Neuronal stem cell (in vitro differentiated cells): ENCODE measurements at regions not wholly inside any gene's neighbourhood (a gene's known extent, or its start where the extent isn't known, plus 50 kb on each side); places are given as distances from the start of the nearest gene placed in this dataset.
A peak's percentile ranks its signal among the peaks of the same experiment; 100 is the strongest.

Experiments
- DNase-seq: peaks from one replicate; pipeline ENCODE4 v3.0.0-alpha.2; 2013; ENCODE audit warnings: low spot score
- H2AFZ ChIP-seq: one replicate; pipeline ENCODE4 v1.6.1; 2013; ENCODE audit warnings: mild to moderate bottlenecking, low read length, inconsistent platforms
- H2AK5ac ChIP-seq: 2 replicates; pipeline ENCODE4 v1.6.1; 2013; ENCODE audit warnings: low read depth, mild to moderate bottlenecking, inconsistent platforms, low read length, moderate library complexity, mixed read lengths
- H2BK120ac ChIP-seq: 2 replicates; pipeline ENCODE4 v1.6.1; 2013; ENCODE audit warnings: low read depth, mild to moderate bottlenecking, inconsistent platforms, low read length, moderate library complexity, mixed read lengths
- H2BK12ac ChIP-seq: one replicate; pipeline ENCODE4 v1.6.1; 2013; ENCODE audit warnings: low read length, inconsistent platforms
- H2BK15ac ChIP-seq: 2 replicates; pipeline ENCODE4 v1.6.1; 2013; ENCODE audit warnings: mild to moderate bottlenecking, low read length, inconsistent platforms, mixed read lengths
- H2BK5ac ChIP-seq: one replicate; pipeline ENCODE4 v1.6.1; 2013; ENCODE audit warnings: inconsistent platforms, mild to moderate bottlenecking, low read length, moderate library complexity
- H3K14ac ChIP-seq: one replicate; pipeline ENCODE4 v1.6.1; 2013; ENCODE audit warnings: low read length, inconsistent platforms
- H3K18ac ChIP-seq: 2 replicates; pipeline ENCODE4 v1.6.1; 2013; ENCODE audit warnings: low read length, inconsistent platforms
- H3K23ac ChIP-seq: 2 replicates; pipeline ENCODE4 v1.6.1; 2013; ENCODE audit warnings: low read depth, mild to moderate bottlenecking, mixed read lengths, low read length, inconsistent platforms; ENCODE audit not compliant: poor library complexity
- H3K27ac ChIP-seq: replicated peaks from 3 replicates; pipeline ENCODE4 v1.5.1; 2013; ENCODE audit warnings: low read length, inconsistent platforms
- H3K27me3 ChIP-seq, 3 experiments: 2 replicates each; pipeline ENCODE4 v1.6.1; 2013; ENCODE audit warnings: low read length in 3 of 3, mild to moderate bottlenecking in 2 of 3, inconsistent platforms in 1 of 3, low read depth in 1 of 3, mixed read lengths in 1 of 3, moderate library complexity in 1 of 3; ENCODE audit not compliant: control insufficient read depth in 3 of 3, insufficient read depth in 3 of 3
- H3K36me3 ChIP-seq, 2 donors: replicated peaks in 1 of 2; 2 replicates each; pipeline ENCODE4 v1.6.1; 2013; ENCODE audit warnings: low read length in 2 of 2; ENCODE audit not compliant: control insufficient read depth in 2 of 2, insufficient read depth in 2 of 2
- H3K4ac ChIP-seq: 2 replicates; pipeline ENCODE4 v1.6.1; 2013; ENCODE audit warnings: inconsistent platforms, mild to moderate bottlenecking, low read length, moderate library complexity
- H3K4me1 ChIP-seq, 2 donors: 1 replicate in 1 of 2; 2 replicates in 1 of 2; pipeline ENCODE4 v1.6.1; 2013; ENCODE audit warnings: low read length in 2 of 2, low read depth in 1 of 2; ENCODE audit not compliant: control insufficient read depth in 2 of 2, insufficient read depth in 1 of 2
- H3K4me2 ChIP-seq: one replicate; pipeline ENCODE4 v1.6.1; 2013; ENCODE audit warnings: mild to moderate bottlenecking, low read length, inconsistent platforms; ENCODE audit not compliant: insufficient read depth, poor library complexity, severe bottlenecking
- H3K4me3 ChIP-seq, 2 donors: 2 replicates each; pipeline ENCODE4 v1.5.1; 2013; ENCODE audit warnings: low read length in 2 of 2, mild to moderate bottlenecking in 2 of 2, inconsistent platforms in 1 of 2, moderate library complexity in 1 of 2
- H3K79me1 ChIP-seq: one replicate; pipeline ENCODE4 v1.6.1; 2013; ENCODE audit warnings: low read depth, mild to moderate bottlenecking, inconsistent platforms, low read length, moderate library complexity
- H3K9ac ChIP-seq: one replicate; pipeline ENCODE4 v1.6.1; 2013; ENCODE audit warnings: mild to moderate bottlenecking, low read depth, low read length, inconsistent platforms; ENCODE audit not compliant: poor library complexity
- H3K9me3 ChIP-seq, 2 donors: replicated peaks in 1 of 2; 2 replicates each; pipeline versions ENCODE3 to v1.6.1; 2013; ENCODE audit warnings: low read length in 2 of 2, mild to moderate bottlenecking in 2 of 2, inconsistent platforms in 1 of 2, low read depth in 1 of 2, mixed read lengths in 1 of 2, moderate library complexity in 1 of 2; ENCODE audit not compliant: control insufficient read depth in 2 of 2, insufficient read depth in 1 of 2
- H4K8ac ChIP-seq: one replicate; pipeline ENCODE4 v1.6.1; 2013; ENCODE audit warnings: low read depth, mild to moderate bottlenecking, inconsistent platforms, low read length, moderate library complexity
- H4K91ac ChIP-seq: one replicate; pipeline ENCODE4 v1.6.1; 2013; ENCODE audit warnings: low read length, low read depth, mild to moderate bottlenecking, inconsistent platforms; ENCODE audit not compliant: poor library complexity
- WGBS, 2 donors: extraction: QIAGEN DNeasy Blood & Tissue Kit; methylation state at CpG; one replicate each; pipeline ENCODE4 v1.1.7; 2013; ENCODE audit warnings: missing lambda C conversion rate in 2 of 2, mixed read lengths in 1 of 2; ENCODE audit not compliant: insufficient read length in 2 of 2, insufficient replicate concordance in 1 of 2; ENCODE audit errors: extremely low coverage in 2 of 2; 5-methylcytosine and 5-hydroxymethylcytosine counted together

- no peak overlapping the region for H3K4ac ChIP-seq
- no peaks in the 10 kb centered on the region for H3K36me3 ChIP-seq
- no peak overlapping the region for H3K23ac ChIP-seq
- no peak overlapping the region for H2BK12ac ChIP-seq
- no peak overlapping the region for H3K4me3 ChIP-seq
- H2AFZ ChIP-seq, result no peak overlapping the region
- DNase-seq, result no peak
- peak overlapping the region; percentile 69 for H3K18ac ChIP-seq
- no peak overlapping the region for H2AK5ac ChIP-seq
- H2BK15ac ChIP-seq, result no peak overlapping the region
- H3K9ac ChIP-seq, result no peak overlapping the region
- no peak overlapping the region for H3K4me2 ChIP-seq
- H3K4me1 ChIP-seq, result peaks cover 0 to 4% of the 10 kb centered on the region in 2 donors
- peaks cover 0 to 4% of the 10 kb centered on the region in 2 donors for H3K9me3 ChIP-seq
- no peak overlapping the region for H2BK5ac ChIP-seq
- H3K79me1 ChIP-seq, result no peaks in the 10 kb centered on the region
- no peak overlapping the region for H4K91ac ChIP-seq
- no peak overlapping the region for H4K8ac ChIP-seq
- no peak overlapping the region for H2BK120ac ChIP-seq
- WGBS, 2 donors, result no CpG with 5 or more reads among the region's 6 CpGs
- peaks cover 0 to 2% (median 0%) of the 10 kb centered on the region in 3 experiments for H3K27me3 ChIP-seq
- H3K14ac ChIP-seq, result no peak overlapping the region
- no peak overlapping the region for H3K27ac ChIP-seq
These were observed 232.8 kb downstream of the MAN2A1 start for GRCh38 chr5:109922381-109922995.

GRCh38 chr5:109923205-109923604, 233.5 kb downstream of the MAN2A1 start:
- Histone ChIP-seq H2AFZ (no peak overlapping the region), H3K4me2 (no peak overlapping the region), H3K4me1 (peaks cover 0 to 4% of the 10 kb centered on the region in 2 donors), H3K9me3 (peaks cover 0 to 4% of the 10 kb centered on the region in 2 donors), H3K4me3 (no peak overlapping the region), H3K79me1 (no peaks in the 10 kb centered on the region), H3K36me3 (no peaks in the 10 kb centered on the region), H4K8ac (no peak overlapping the region), H2BK15ac (no peak overlapping the region), H3K27ac (no peak overlapping the region), H3K9ac (no peak overlapping the region), H2BK5ac (no peak overlapping the region), H2BK12ac (no peak overlapping the region), H2AK5ac (no peak overlapping the region), H3K18ac (no peak overlapping the region), H3K14ac (no peak overlapping the region), H2BK120ac (no peak overlapping the region), H3K4ac (no peak overlapping the region), H3K23ac (no peak overlapping the region), H4K91ac (no peak overlapping the region), H3K27me3 (peaks cover 0 to 2% (median 0%) of the 10 kb centered on the region in 3 experiments)
- no CpG with 5 or more reads among the region's 1 CpG for WGBS, 2 donors
- no peak for DNase-seq

GRCh38 chr5:109924237-109925107, 234.7 kb downstream of the MAN2A1 start:
- DNase-seq, result no peak
- no peak overlapping the region for H3K27ac ChIP-seq

GRCh38 chr5:109927639-109928038, 237.9 kb downstream of the MAN2A1 start:
- no peak for DNase-seq
- Histone ChIP-seq H3K9me3 (peaks cover 0 to 4% of the 10 kb centered on the region in 2 donors), H3K4me1 (peaks cover 0 to 2% of the 10 kb centered on the region in 2 donors), H3K14ac (no peak overlapping the region), H2BK120ac (no peak overlapping the region), H3K79me1 (no peaks in the 10 kb centered on the region), H3K27me3 (peaks cover 0 to 2% (median 0%) of the 10 kb centered on the region in 3 experiments), H2BK15ac (no peak overlapping the region), H2AFZ (no peak overlapping the region), H4K8ac (no peak overlapping the region), H3K4ac (no peak overlapping the region), H3K18ac (no peak overlapping the region), H4K91ac (no peak overlapping the region), H3K4me3 (no peak overlapping the region), H2BK5ac (no peak overlapping the region), H3K9ac (no peak overlapping the region), H2BK12ac (no peak overlapping the region), H3K27ac (no peak overlapping the region), H3K23ac (no peak overlapping the region), H3K4me2 (no peak overlapping the region), H3K36me3 (no peaks in the 10 kb centered on the region), H2AK5ac (no peak overlapping the region)
- no CpG with 5 or more reads among the region's 3 CpGs for WGBS, 2 donors

More at GRCh38 chr5:109924237-109925107, 234.7 kb downstream of the MAN2A1 start:
- no peak overlapping the region for H3K4me3 ChIP-seq
- H3K9me3 ChIP-seq, result peaks cover 0 to 4% of the 10 kb centered on the region in 2 donors
- no peak overlapping the region for H3K23ac ChIP-seq
- H3K4me1 ChIP-seq, result peaks cover 0 to 4% of the 10 kb centered on the region in 2 donors
- H4K8ac ChIP-seq, result no peak overlapping the region
- no peak overlapping the region for H2BK15ac ChIP-seq
- H3K27me3 ChIP-seq, result peaks cover 0 to 2% (median 0%) of the 10 kb centered on the region in 3 experiments
- H3K4me2 ChIP-seq, result no peak overlapping the region
- no CpG with 5 or more reads among the region's 7 CpGs for WGBS, 2 donors
- no peak overlapping the region for H2BK5ac ChIP-seq
- no peak overlapping the region for H3K18ac ChIP-seq
- no peak overlapping the region for H2AK5ac ChIP-seq
- H2AFZ ChIP-seq, result no peak overlapping the region
- no peak overlapping the region for H3K14ac ChIP-seq
- H2BK120ac ChIP-seq, result no peak overlapping the region
- no peak overlapping the region for H4K91ac ChIP-seq
- H3K36me3 ChIP-seq, result no peaks in the 10 kb centered on the region
- no peak overlapping the region for H3K4ac ChIP-seq
- no peaks in the 10 kb centered on the region for H3K79me1 ChIP-seq
- no peak overlapping the region for H3K9ac ChIP-seq
- no peak overlapping the region for H2BK12ac ChIP-seq
